CD14-positive monocyte (primary cell): ENCODE measurements at regions not wholly inside any gene's neighbourhood (a gene's known extent, or its start where the extent isn't known, plus 50 kb on each side); places are given as distances from the start of the nearest gene placed in this dataset.

ENCODE experiments used
- DNase-seq, 3 donors: peaks; one replicate each; pipeline ENCODE4 v3.0.0-alpha.2; 2011 to 2022
- H2AFZ ChIP-seq: 2 replicates; pipeline ENCODE4 v1.6.0; 2012; ENCODE audit warnings: mild to moderate bottlenecking, low read depth, low read length, inconsistent platforms; ENCODE audit not compliant: insufficient read depth, poor library complexity, severe bottlenecking
- H3K27ac ChIP-seq, 2 donors: 1 replicate in 1 of 2; 2 replicates in 1 of 2; pipeline ENCODE4 v1.5.1; 2012 to 2013; ENCODE audit warnings: low read length in 2 of 2, control low read depth in 1 of 2, inconsistent platforms in 1 of 2, low read depth in 1 of 2, mild to moderate bottlenecking in 1 of 2
- H3K27me3 ChIP-seq, 2 donors: one replicate each; pipeline versions ENCODE4 v1.6.0 to v1.6.1; 2011 to 2013; ENCODE audit warnings: low read length in 2 of 2; ENCODE audit not compliant: control insufficient read depth in 2 of 2, insufficient read depth in 2 of 2
- H3K36me3 ChIP-seq, 2 donors: replicated peaks in 1 of 2; 1 replicate in 1 of 2; 2 replicates in 1 of 2; pipeline versions ENCODE4 v1.5.1 to v1.6.1; 2012 to 2013; ENCODE audit warnings: low read length in 2 of 2, control low read depth in 1 of 2, inconsistent platforms in 1 of 2, mild to moderate bottlenecking in 1 of 2; ENCODE audit not compliant: insufficient read depth in 2 of 2, control insufficient read depth in 1 of 2
- H3K4me1 ChIP-seq, 2 donors: 1 replicate in 1 of 2; 2 replicates in 1 of 2; pipeline versions ENCODE4 v1.5.1 to v1.6.1; 2012 to 2013; ENCODE audit warnings: low read length in 2 of 2, control low read depth in 1 of 2, inconsistent platforms in 1 of 2, mild to moderate bottlenecking in 1 of 2, moderate library complexity in 1 of 2; ENCODE audit not compliant: insufficient read depth in 2 of 2, control insufficient read depth in 1 of 2
- H3K4me2 ChIP-seq: replicated peaks from 2 replicates; pipeline ENCODE3; 2012; ENCODE audit warnings: low read length, moderate library complexity, mild to moderate bottlenecking; ENCODE audit not compliant: poor library complexity, severe bottlenecking; ENCODE audit errors: extremely low read depth
- H3K4me3 ChIP-seq, 3 experiments: fragments of 200-600 bp in 1 of 3; sonication (generic) in 1 of 3; replicated peaks in 1 of 3; 1 replicate in 2 of 3; 2 replicates in 1 of 3; pipeline ENCODE4 v1.5.1; 2011 to 2013; ENCODE audit warnings: low read length in 3 of 3, mild to moderate bottlenecking in 3 of 3, control low read depth in 2 of 3, low read depth in 2 of 3, inconsistent platforms in 1 of 3, moderate library complexity in 1 of 3
- H3K79me2 ChIP-seq: 2 replicates; pipeline ENCODE4 v1.6.0; 2012; ENCODE audit warnings: mild to moderate bottlenecking, control low read depth, inconsistent platforms, low read length, moderate library complexity; ENCODE audit not compliant: insufficient read depth
- H3K9ac ChIP-seq: 2 replicates; pipeline ENCODE4 v1.6.0; 2017; ENCODE audit warnings: low read length, mild to moderate bottlenecking; ENCODE audit not compliant: insufficient read depth, poor library complexity, severe bottlenecking
- H3K9me3 ChIP-seq, 2 donors: replicated peaks in 1 of 2; 1 replicate in 1 of 2; 2 replicates in 1 of 2; pipeline versions ENCODE4 v1.5.1 to v1.6.1; 2012 to 2013; ENCODE audit warnings: low read length in 2 of 2, control low read depth in 1 of 2; ENCODE audit not compliant: control insufficient read depth in 1 of 2, insufficient read depth in 1 of 2
- H4K20me1 ChIP-seq: 2 replicates; pipeline ENCODE4 v1.6.0; 2012; ENCODE audit warnings: mild to moderate bottlenecking, low read length, control low read depth, moderate library complexity; ENCODE audit not compliant: insufficient read depth
- H3K27ac Mint-ChIP-seq, 7 donors: one replicate each; pipeline ENCODE4 v1.8.0; 2020; ENCODE audit warnings: mild to moderate bottlenecking in 7 of 7, mixed read lengths in 7 of 7, moderate library complexity in 6 of 7, inconsistent platforms in 2 of 7
- H3K27me3 Mint-ChIP-seq, 3 donors: one replicate each; pipeline ENCODE4 v1.8.0; 2021 to 2022; ENCODE audit warnings: low read depth in 3 of 3, mild to moderate bottlenecking in 3 of 3, mixed read lengths in 3 of 3, moderate library complexity in 3 of 3, inconsistent platforms in 1 of 3
- H3K36me3 Mint-ChIP-seq, 2 donors: one replicate each; pipeline ENCODE4 v1.8.0; 2020; ENCODE audit warnings: mixed read lengths in 2 of 2, inconsistent platforms in 1 of 2, mild to moderate bottlenecking in 1 of 2
- H3K4me1 Mint-ChIP-seq: one replicate; pipeline ENCODE4 v1.8.0; 2020; ENCODE audit warnings: mild to moderate bottlenecking, mixed read lengths
- H3K4me3 Mint-ChIP-seq, 2 donors: one replicate each; pipeline ENCODE4 v1.8.0; 2020; ENCODE audit warnings: mild to moderate bottlenecking in 2 of 2, mixed read lengths in 2 of 2, moderate library complexity in 1 of 2
- H3K9me3 Mint-ChIP-seq, 7 donors: one replicate each; pipeline ENCODE4 v1.8.0; 2020 to 2022; ENCODE audit warnings: mixed read lengths in 7 of 7, mild to moderate bottlenecking in 6 of 7, moderate library complexity in 6 of 7, inconsistent platforms in 2 of 7
- CTCF ChIP-seq: fragments of 200-600 bp; IDR thresholded peaks from one replicate; pipeline ENCODE4 v1.8.0; 2022; ENCODE audit warnings: antibody characterized with exemption, mild to moderate bottlenecking
- WGBS: methylation state at CpG from one replicate; pipeline ENCODE4 v1.1.5; 2013; ENCODE audit warnings: missing lambda C conversion rate; ENCODE audit not compliant: insufficient coverage; 5-methylcytosine and 5-hydroxymethylcytosine counted together
- intact Hi-C, 2 donors: fragments of 100-400 bp; cut with micrococcal nuclease; formaldehyde crosslinking; loops; one replicate each; pipeline versions ENCODE4 v1.15.0 to v1.15.1; 2023

DNA sequence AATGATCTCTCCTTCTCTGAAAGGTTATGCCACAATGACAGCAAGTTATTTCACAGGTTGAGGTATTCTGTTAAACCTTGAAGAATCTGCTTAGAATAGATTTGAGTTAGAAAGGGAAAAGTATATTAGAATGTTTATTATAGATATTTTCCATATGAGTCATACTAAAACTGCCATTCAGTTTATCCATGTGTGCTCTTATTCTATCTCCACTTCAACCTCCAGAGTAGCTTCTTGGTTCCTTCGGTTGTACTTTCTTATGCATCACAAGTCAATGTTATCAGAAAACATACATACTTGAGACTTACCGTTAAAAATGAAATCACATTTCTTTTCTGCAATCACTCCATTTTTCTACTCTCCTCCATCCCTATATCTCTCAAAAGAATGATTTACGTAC, 197.7 kb downstream of the BCAT1 start:
- Histone ChIP-seq H2AFZ (no peak overlapping the region), H3K9me3 (no peaks in the 10 kb centered on the region), H3K27ac (no peak overlapping the region), H3K27me3 (no peaks in the 10 kb centered on the region), H3K4me2 (no peak overlapping the region), H3K9ac (no peak overlapping the region), H4K20me1 (no peaks in the 10 kb centered on the region), H3K36me3 (no peaks in the 10 kb centered on the region), H3K4me1 (no peaks in the 10 kb centered on the region), H3K4me3 (no peak overlapping the region), H3K79me2 (no peaks in the 10 kb centered on the region)
- Mint-ChIP-seq H3K9me3 (no peaks in the 10 kb centered on the region), H3K36me3 (no peaks in the 10 kb centered on the region), H3K4me1 (no peaks in the 10 kb centered on the region), H3K27me3 (peaks cover 0 to 2% (median 0%) of the 10 kb centered on the region in 3 donors), H3K4me3 (no peak overlapping the region), H3K27ac (no peak overlapping the region)
- 82% methylated on average over 2 of the region's 3 CpGs for WGBS
- DNase-seq, result no peak
- no peak for TF ChIP-seq CTCF
- intact Hi-C loops, result no loop called here

GRCh38 chr12:24750263-24750662, 198.6 kb downstream of the BCAT1 start:
- no peaks in the 10 kb centered on the region for H3K79me2 ChIP-seq
- H2AFZ ChIP-seq, result no peak overlapping the region
- H3K9me3 ChIP-seq, result no peaks in the 10 kb centered on the region
- no peaks in the 10 kb centered on the region for H3K27me3 ChIP-seq
- peaks cover 0 to 2% (median 0%) of the 10 kb centered on the region in 3 donors for H3K27me3 Mint-ChIP-seq
- no peak for TF ChIP-seq CTCF
- no peak overlapping the region for H3K27ac ChIP-seq
- H3K4me2 ChIP-seq, result no peak overlapping the region
- H3K4me3 ChIP-seq, result no peak overlapping the region
- H3K36me3 ChIP-seq, result no peaks in the 10 kb centered on the region
- no peaks in the 10 kb centered on the region for H3K4me1 ChIP-seq
- intact Hi-C loops, result no loop called here
- H3K9me3 Mint-ChIP-seq, result no peaks in the 10 kb centered on the region
- no peaks in the 10 kb centered on the region for H3K4me1 Mint-ChIP-seq
- no peaks in the 10 kb centered on the region for H4K20me1 ChIP-seq
- no peaks in the 10 kb centered on the region for H3K36me3 Mint-ChIP-seq
- 80% methylated on average over 3 of the region's 3 CpGs for WGBS
- no peak for DNase-seq
- no peak overlapping the region for H3K9ac ChIP-seq
- H3K4me3 Mint-ChIP-seq, result no peak overlapping the region
- no peak overlapping the region for H3K27ac Mint-ChIP-seq
